Smooth muscle cell (in vitro differentiated cells): ENCODE measurements at regions not wholly inside any gene's neighbourhood (a gene's known extent, or its start where the extent isn't known, plus 50 kb on each side); places are given as distances from the start of the nearest gene placed in this dataset.

Source experiments
- DNase-seq: peaks from one replicate; lab custom pipeline; 2025; ENCODE audit not compliant: unreplicated experiment; lab: John Stamatoyannopoulos, UW
- H2AFZ ChIP-seq: fragments of 200-600 bp; sonication (generic); 2 replicates; pipeline ENCODE4 v1.6.0; 2016; ENCODE audit warnings: antibody characterized with exemption, low read depth, mild to moderate bottlenecking
- H3F3A ChIP-seq: fragments of 200-600 bp; sonication (generic); 2 replicates; pipeline ENCODE4 v1.6.0; 2017; ENCODE audit warnings: antibody characterized with exemption, low read depth
- H3K27ac ChIP-seq: fragments of 200-600 bp; sonication (generic); 2 replicates; pipeline ENCODE4 v1.5.1; 2016; ENCODE audit warnings: low read depth, mild to moderate bottlenecking
- H3K27me3 ChIP-seq: fragments of 200-600 bp; sonication (generic); 2 replicates; pipeline ENCODE4 v1.6.1; 2016; ENCODE audit warnings: low read depth, mild to moderate bottlenecking
- H3K36me3 ChIP-seq: fragments of 200-600 bp; sonication (generic); 2 replicates; pipeline ENCODE4 v1.5.1; 2016; ENCODE audit warnings: low read depth
- H3K4me1 ChIP-seq: fragments of 200-600 bp; sonication (generic); 2 replicates; pipeline ENCODE4 v1.5.1; 2016; ENCODE audit warnings: low read depth
- H3K4me2 ChIP-seq: fragments of 200-600 bp; sonication (generic); 2 replicates; pipeline ENCODE4 v1.6.0; 2016; ENCODE audit warnings: mild to moderate bottlenecking
- H3K4me3 ChIP-seq: fragments of 200-600 bp; sonication (generic); 2 replicates; pipeline ENCODE4 v1.5.1; 2016; ENCODE audit warnings: mild to moderate bottlenecking
- H3K79me2 ChIP-seq: fragments of 200-600 bp; sonication (generic); 2 replicates; pipeline ENCODE4 v1.6.0; 2016; ENCODE audit warnings: low read depth, mild to moderate bottlenecking
- H3K9ac ChIP-seq: fragments of 200-600 bp; sonication (generic); 2 replicates; pipeline ENCODE4 v1.6.0; 2016; ENCODE audit warnings: low read depth
- H3K9me3 ChIP-seq: fragments of 200-600 bp; sonication (generic); replicated peaks from 2 replicates; pipeline ENCODE4 v1.5.1; 2016; ENCODE audit warnings: low read depth
- H4K20me1 ChIP-seq: fragments of 200-600 bp; sonication (generic); 2 replicates; pipeline ENCODE4 v1.6.0; 2016; ENCODE audit warnings: low read depth
- CTCF ChIP-seq: fragments of 200-600 bp; sonication (generic); IDR thresholded peaks from 2 replicates; pipeline ENCODE4 v1.5.1; 2017; ENCODE audit warnings: borderline replicate concordance, mild to moderate bottlenecking, antibody characterized with exemption; ENCODE audit not compliant: insufficient read depth, poor library complexity, severe bottlenecking
- WGBS: methylation state at CpG from one replicate; pipeline ENCODE4 v1.1.7; 2016; ENCODE audit warnings: low lambda C conversion rate; 5-methylcytosine and 5-hydroxymethylcytosine counted together

- no peak for TF ChIP-seq CTCF
- no peak overlapping the region for H3K4me2 ChIP-seq
- H2AFZ ChIP-seq: no peak overlapping the region
- H3K36me3 ChIP-seq: no peaks in the 10 kb centered on the region
- H3K27ac ChIP-seq: no peak overlapping the region
- no peaks in the 10 kb centered on the region for H3K27me3 ChIP-seq
- H3K9ac ChIP-seq: no peak overlapping the region
- no peaks in the 10 kb centered on the region for H3K79me2 ChIP-seq
- no peaks in the 10 kb centered on the region for H3K9me3 ChIP-seq
- no peak for DNase-seq
- H4K20me1 ChIP-seq: no peaks in the 10 kb centered on the region
- H3F3A ChIP-seq: no peaks in the 10 kb centered on the region
- no peak overlapping the region for H3K4me3 ChIP-seq
- H3K4me1 ChIP-seq: peaks cover 7% of the 10 kb centered on the region
- 95% methylated on average over 2 of the region's 2 CpGs for WGBS
These were observed 166.7 kb downstream of the RAP2B start for GRCh38 chr3:153328690-153329089.

GRCh38 chr3:153330901-153331300, 168.9 kb downstream of the RAP2B start:
- 100% methylated on average over 1 of the region's 1 CpG for WGBS
- no peak overlapping the region for H3K27ac ChIP-seq
- no peak for DNase-seq
- no peak overlapping the region for H3K4me3 ChIP-seq
- no peak for TF ChIP-seq CTCF
- peaks cover 7% of the 10 kb centered on the region for H3K4me1 ChIP-seq
- H3K9ac ChIP-seq: no peak overlapping the region
- H4K20me1 ChIP-seq: no peaks in the 10 kb centered on the region
- H2AFZ ChIP-seq: no peak overlapping the region
- H3F3A ChIP-seq: no peaks in the 10 kb centered on the region
- no peaks in the 10 kb centered on the region for H3K36me3 ChIP-seq
- no peaks in the 10 kb centered on the region for H3K79me2 ChIP-seq
- H3K27me3 ChIP-seq: no peaks in the 10 kb centered on the region
- H3K9me3 ChIP-seq: no peaks in the 10 kb centered on the region
- H3K4me2 ChIP-seq: no peak overlapping the region

- Histone ChIP-seq H3K36me3 (no peaks in the 10 kb centered on the region), H3F3A (no peaks in the 10 kb centered on the region), H3K9ac (no peak overlapping the region), H3K9me3 (no peaks in the 10 kb centered on the region), H3K4me3 (no peak overlapping the region), H3K4me2 (no peak overlapping the region), H3K79me2 (no peaks in the 10 kb centered on the region), H2AFZ (peak overlapping the region; percentile 22), H3K4me1 (peaks cover 7% of the 10 kb centered on the region), H3K27ac (no peak overlapping the region), H4K20me1 (no peaks in the 10 kb centered on the region), H3K27me3 (no peaks in the 10 kb centered on the region)
- DNase-seq: no peak
- TF ChIP-seq CTCF: no peak
These were observed 169.7 kb downstream of the RAP2B start for GRCh38 chr3:153331676-153332075.

- DNase-seq: no peak
- WGBS: 98% methylated on average over 1 of the region's 1 CpG
- no peak overlapping the region for H3K27ac ChIP-seq
- H4K20me1 ChIP-seq: no peaks in the 10 kb centered on the region
- H2AFZ ChIP-seq: no peak overlapping the region
- H3K4me2 ChIP-seq: no peak overlapping the region
- H3K27me3 ChIP-seq: no peaks in the 10 kb centered on the region
- H3K9me3 ChIP-seq: no peaks in the 10 kb centered on the region
- no peak for TF ChIP-seq CTCF
- peaks cover 7% of the 10 kb centered on the region for H3F3A ChIP-seq
- H3K36me3 ChIP-seq: no peaks in the 10 kb centered on the region
- H3K79me2 ChIP-seq: no peaks in the 10 kb centered on the region
- H3K4me3 ChIP-seq: no peak overlapping the region
- H3K9ac ChIP-seq: no peak overlapping the region
- peaks cover under 1% of the 10 kb centered on the region for H3K4me1 ChIP-seq
These were observed 172.5 kb downstream of the RAP2B start for GRCh38 chr3:153334558-153334957.
